Posterior cingulate gyrus (tissue), 11 donors: ENCODE measurements at regions not wholly inside any gene's neighbourhood (a gene's known extent, or its start where the extent isn't known, plus 50 kb on each side); places are given as distances from the start of the nearest gene placed in this dataset.

Experiments used
- DNase-seq, 10 donors: peaks; one replicate each; pipeline versions ENCODE4 v3.0.0 to v3.0.0-alpha.2; 2020 to 2021; ENCODE audit warnings: mixed read lengths in 3 of 10
- intact Hi-C: fragments of 100-400 bp; cut with DNase I; formaldehyde crosslinking; loops from one replicate; pipeline ENCODE4 v1.15.1; 2023

GRCh38 chr16:51222016-51222415 is 70.9 kb upstream of the SALL1 start:
- intact Hi-C loops, result no loop called here
- no peak for DNase-seq

GRCh38 chr16:51211148-51211547 is 60.1 kb upstream of the SALL1 start:
- intact Hi-C loops, result no loop called here
- no peak for DNase-seq

- no peak for DNase-seq
- intact Hi-C loops, result no loop called here
Observed at GRCh38 chr16:51210087-51210486, 59.0 kb upstream of the SALL1 start.

DNA sequence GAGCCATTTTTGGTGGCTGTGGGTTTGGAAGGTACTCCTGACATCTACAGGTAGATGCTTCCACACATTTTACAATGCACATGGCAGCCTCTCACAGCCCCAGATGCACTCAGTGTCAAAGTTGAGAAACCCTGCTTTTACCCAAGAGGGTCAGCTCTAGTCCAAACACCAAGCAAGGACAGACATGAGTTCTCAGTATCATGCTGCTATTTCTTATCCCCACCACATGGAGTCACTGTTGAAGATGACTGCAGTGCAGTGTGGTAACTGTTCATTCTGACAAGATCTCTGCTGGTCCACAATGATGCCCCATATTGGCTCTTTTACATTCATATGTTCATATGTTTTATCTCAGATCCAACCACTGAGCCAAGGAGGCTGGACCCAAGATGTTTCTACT is 50.5 kb upstream of the SALL1 start:
- DNase-seq, result no peak
- intact Hi-C loops, result no loop called here
